ENCODE measurements at regions not wholly inside any gene's neighbourhood (a gene's known extent, or its start where the extent isn't known, plus 50 kb on each side); places are given as distances from the start of the nearest gene placed in this dataset.

- H3K4me3 Mint-ChIP-seq = no peak overlapping the region
- no peak for ATAC-seq
- CTCF ChIA-PET = interaction anchor here (1.1 kb wide), 1 partner anchor 62 kb away, joined by 3 read pairs; no protein-coding TSS in a partner anchor
Observed at GRCh38 chr16:79395591-79395990, 204.9 kb downstream of the MAF start.

GRCh38 chr16:79394206-79394605 is 206.3 kb downstream of the MAF start:
- Mint-ChIP-seq H3K36me3 (no peaks in the 10 kb centered on the region), H3K4me1 (peaks cover 14% of the 10 kb centered on the region), H3K4me3 (no peak overlapping the region), H3K27me3 (ENCODE audit: low read depth) (no peaks in the 10 kb centered on the region), H3K27ac (no peak overlapping the region), H3K9me3 (peaks cover 6% of the 10 kb centered on the region)
- ATAC-seq = no peak
- no peak for DNase-seq (ENCODE audit: low spot score)
- TF ChIP-seq ETV6 (CRISPR knock-in tag; IDR thresholded peaks at IDR 0.05) = no peak
- TF ChIP-seq, protein P1, sequence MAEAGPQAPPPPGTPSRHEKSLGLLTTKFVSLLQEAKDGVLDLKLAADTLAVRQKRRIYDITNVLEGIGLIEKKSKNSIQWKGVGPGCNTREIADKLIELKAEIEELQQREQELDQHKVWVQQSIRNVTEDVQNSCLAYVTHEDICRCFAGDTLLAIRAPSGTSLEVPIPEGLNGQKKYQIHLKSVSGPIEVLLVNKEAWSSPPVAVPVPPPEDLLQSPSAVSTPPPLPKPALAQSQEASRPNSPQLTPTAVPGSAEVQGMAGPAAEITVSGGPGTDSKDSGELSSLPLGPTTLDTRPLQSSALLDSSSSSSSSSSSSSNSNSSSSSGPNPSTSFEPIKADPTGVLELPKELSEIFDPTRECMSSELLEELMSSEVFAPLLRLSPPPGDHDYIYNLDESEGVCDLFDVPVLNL (CRISPR knock-in tag; IDR thresholded peaks at IDR 0.05; ENCODE audit: borderline replicate concordance, low read depth) = no peak
- no peak for TF ChIP-seq PREB (CRISPR knock-in tag; IDR thresholded peaks at IDR 0.05; ENCODE audit: borderline replicate concordance)
- TF ChIP-seq, protein P2, sequence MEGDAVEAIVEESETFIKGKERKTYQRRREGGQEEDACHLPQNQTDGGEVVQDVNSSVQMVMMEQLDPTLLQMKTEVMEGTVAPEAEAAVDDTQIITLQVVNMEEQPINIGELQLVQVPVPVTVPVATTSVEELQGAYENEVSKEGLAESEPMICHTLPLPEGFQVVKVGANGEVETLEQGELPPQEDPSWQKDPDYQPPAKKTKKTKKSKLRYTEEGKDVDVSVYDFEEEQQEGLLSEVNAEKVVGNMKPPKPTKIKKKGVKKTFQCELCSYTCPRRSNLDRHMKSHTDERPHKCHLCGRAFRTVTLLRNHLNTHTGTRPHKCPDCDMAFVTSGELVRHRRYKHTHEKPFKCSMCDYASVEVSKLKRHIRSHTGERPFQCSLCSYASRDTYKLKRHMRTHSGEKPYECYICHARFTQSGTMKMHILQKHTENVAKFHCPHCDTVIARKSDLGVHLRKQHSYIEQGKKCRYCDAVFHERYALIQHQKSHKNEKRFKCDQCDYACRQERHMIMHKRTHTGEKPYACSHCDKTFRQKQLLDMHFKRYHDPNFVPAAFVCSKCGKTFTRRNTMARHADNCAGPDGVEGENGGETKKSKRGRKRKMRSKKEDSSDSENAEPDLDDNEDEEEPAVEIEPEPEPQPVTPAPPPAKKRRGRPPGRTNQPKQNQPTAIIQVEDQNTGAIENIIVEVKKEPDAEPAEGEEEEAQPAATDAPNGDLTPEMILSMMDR (IDR thresholded peaks at IDR 0.05) = no peak
- TF ChIP-seq ZNF396 (CRISPR knock-in tag; IDR thresholded peaks at IDR 0.05; ENCODE audit: borderline replicate concordance) = no peak
- TF ChIP-seq GRHL2 (CRISPR knock-in tag; IDR thresholded peaks at IDR 0.05; ENCODE audit: insufficient replicate concordance, severe bottlenecking) = no peak
- TF ChIP-seq, protein P3, sequence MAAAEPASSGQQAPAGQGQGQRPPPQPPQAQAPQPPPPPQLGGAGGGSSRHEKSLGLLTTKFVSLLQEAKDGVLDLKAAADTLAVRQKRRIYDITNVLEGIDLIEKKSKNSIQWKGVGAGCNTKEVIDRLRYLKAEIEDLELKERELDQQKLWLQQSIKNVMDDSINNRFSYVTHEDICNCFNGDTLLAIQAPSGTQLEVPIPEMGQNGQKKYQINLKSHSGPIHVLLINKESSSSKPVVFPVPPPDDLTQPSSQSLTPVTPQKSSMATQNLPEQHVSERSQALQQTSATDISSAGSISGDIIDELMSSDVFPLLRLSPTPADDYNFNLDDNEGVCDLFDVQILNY (CRISPR knock-in tag; IDR thresholded peaks at IDR 0.05) = no peak
- no peak for TF ChIP-seq NR1H2 (CRISPR knock-in tag; IDR thresholded peaks at IDR 0.05)
- no peak for TF ChIP-seq CREB1 (CRISPR knock-in tag; IDR thresholded peaks at IDR 0.05)
- TF ChIP-seq ATF3 (CRISPR knock-in tag; conservative IDR thresholded peaks at IDR 0.05) = no peak
- no peak for TF ChIP-seq ZNF423 (CRISPR knock-in tag; IDR thresholded peaks at IDR 0.05)
- no peak for TF ChIP-seq CBFB (CRISPR knock-in tag; IDR thresholded peaks at IDR 0.05; ENCODE audit: low read depth)
- no peak for TF ChIP-seq ZNF671 (CRISPR knock-in tag; IDR thresholded peaks at IDR 0.05)
- no peak for TF ChIP-seq SP1 (CRISPR knock-in tag; conservative IDR thresholded peaks at IDR 0.05)
- ChIA-PET CTCF (interaction anchor here (0.7 kb wide), 1 partner anchor 132 kb away, joined by 3 read pairs; no protein-coding TSS in a partner anchor), POLR2A (no interaction called here)

More at GRCh38 chr16:79395591-79395990, 204.9 kb downstream of the MAF start:
- TF ChIP-seq, protein P4, sequence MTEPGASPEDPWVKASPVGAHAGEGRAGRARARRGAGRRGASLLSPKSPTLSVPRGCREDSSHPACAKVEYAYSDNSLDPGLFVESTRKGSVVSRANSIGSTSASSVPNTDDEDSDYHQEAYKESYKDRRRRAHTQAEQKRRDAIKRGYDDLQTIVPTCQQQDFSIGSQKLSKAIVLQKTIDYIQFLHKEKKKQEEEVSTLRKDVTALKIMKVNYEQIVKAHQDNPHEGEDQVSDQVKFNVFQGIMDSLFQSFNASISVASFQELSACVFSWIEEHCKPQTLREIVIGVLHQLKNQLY (CRISPR knock-in tag; IDR thresholded peaks at IDR 0.05) = no peak
- TF ChIP-seq AR (CRISPR knock-in tag; IDR thresholded peaks at IDR 0.05) = no peak
- no peak for TF ChIP-seq HMGA2 (CRISPR knock-in tag; IDR thresholded peaks at IDR 0.05)
- no peak for TF ChIP-seq FOXP1 (CRISPR knock-in tag; IDR thresholded peaks at IDR 0.05; ENCODE audit: borderline replicate concordance)
- TF ChIP-seq NFATC4 (CRISPR knock-in tag; IDR thresholded peaks at IDR 0.05) = no peak
- no peak for TF ChIP-seq NR1H2 (CRISPR knock-in tag; IDR thresholded peaks at IDR 0.05)
- TF ChIP-seq ZNF396 (CRISPR knock-in tag; IDR thresholded peaks at IDR 0.05; ENCODE audit: borderline replicate concordance) = no peak
- no peak for TF ChIP-seq ZNF317 (CRISPR knock-in tag; IDR thresholded peaks at IDR 0.05; ENCODE audit: borderline replicate concordance, low read depth)
- TF ChIP-seq, protein P1 (CRISPR knock-in tag; IDR thresholded peaks at IDR 0.05; ENCODE audit: borderline replicate concordance, low read depth) = no peak
- no peak for TF ChIP-seq SMAD4 (CRISPR knock-in tag; IDR thresholded peaks at IDR 0.05)
- no peak for TF ChIP-seq GRHL2 (CRISPR knock-in tag; IDR thresholded peaks at IDR 0.05; ENCODE audit: insufficient replicate concordance, severe bottlenecking)
- peaks cover 6% of the 10 kb centered on the region for H3K9me3 Mint-ChIP-seq
- H3K4me1 Mint-ChIP-seq = peaks cover 14% of the 10 kb centered on the region
- H3K27ac Mint-ChIP-seq = no peak overlapping the region
- POLR2A ChIA-PET = no interaction called here
- H3K27me3 Mint-ChIP-seq (ENCODE audit: low read depth) = no peaks in the 10 kb centered on the region
- no peaks in the 10 kb centered on the region for H3K36me3 Mint-ChIP-seq
- no peak for DNase-seq (ENCODE audit: low spot score)
